BJ (cell line): ENCODE measurements at regions not wholly inside any gene's neighbourhood (a gene's known extent, or its start where the extent isn't known, plus 50 kb on each side); places are given as distances from the start of the nearest gene placed in this dataset.

Source experiments
- CTCF ChIA-PET: fragments of 350-600 bp; formaldehyde crosslinking; extraction: SDS; loops from one replicate; lab custom pipeline; 2021; ENCODE audit warnings: antibody characterized with exemption, inconsistent platforms; lab: Yijun Ruan, JAX
- POLR2A ChIA-PET: fragments of 300-600 bp; sonication (Branson Sonifier 250); formaldehyde crosslinking; extraction: SDS; loops from one replicate; lab custom pipeline; 2021; ENCODE audit warnings: antibody characterized with exemption; lab: Charles Lee
- DNase-seq: peaks from one replicate; pipeline ENCODE4 v3.0.0-alpha.2; 2011; ENCODE audit warnings: low read depth
- H3K27me3 ChIP-seq: 2 replicates; pipeline ENCODE4 v1.6.0; 2011; ENCODE audit warnings: low read length; ENCODE audit not compliant: control insufficient read depth, insufficient read depth
- H3K36me3 ChIP-seq: 2 replicates; pipeline ENCODE4 v1.5.1; 2011; ENCODE audit warnings: low read length; ENCODE audit not compliant: control insufficient read depth, insufficient read depth
- H3K4me3 ChIP-seq: 2 replicates; pipeline ENCODE4 v1.5.1; 2011; ENCODE audit warnings: low read depth, mild to moderate bottlenecking, control low read depth, low read length
- TF ChIP-seq, protein P1 (sequence below): IDR thresholded peaks from 2 replicates; pipeline ENCODE4 v1.5.1; 2011; ENCODE audit warnings: low read depth, mild to moderate bottlenecking, control low read depth, inconsistent platforms, low read length, moderate library complexity; ENCODE audit not compliant: insufficient read depth

DNA sequence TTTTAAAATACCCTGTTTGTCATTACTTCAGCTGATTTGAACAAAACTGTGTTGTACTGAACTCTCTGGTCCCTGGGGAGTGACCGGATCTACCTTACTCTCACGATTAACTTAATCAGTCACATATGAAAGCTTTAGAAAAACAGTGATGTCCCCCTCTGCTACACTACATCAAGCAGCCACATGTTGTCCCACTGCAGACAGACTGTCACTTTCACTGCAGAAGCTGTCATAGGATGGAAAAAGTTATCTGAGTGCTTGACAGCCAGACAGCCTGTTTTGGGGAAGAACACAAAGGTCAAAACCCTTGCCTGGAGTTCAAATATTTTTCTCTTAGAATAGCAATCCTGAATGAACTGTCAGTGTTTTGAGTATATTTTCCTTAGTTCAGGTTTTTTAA, 546.4 kb downstream of the DTWD2 start:
- no peaks in the 10 kb centered on the region for H3K36me3 ChIP-seq
- H3K4me3 ChIP-seq = no peak overlapping the region
- TF ChIP-seq, protein P1, sequence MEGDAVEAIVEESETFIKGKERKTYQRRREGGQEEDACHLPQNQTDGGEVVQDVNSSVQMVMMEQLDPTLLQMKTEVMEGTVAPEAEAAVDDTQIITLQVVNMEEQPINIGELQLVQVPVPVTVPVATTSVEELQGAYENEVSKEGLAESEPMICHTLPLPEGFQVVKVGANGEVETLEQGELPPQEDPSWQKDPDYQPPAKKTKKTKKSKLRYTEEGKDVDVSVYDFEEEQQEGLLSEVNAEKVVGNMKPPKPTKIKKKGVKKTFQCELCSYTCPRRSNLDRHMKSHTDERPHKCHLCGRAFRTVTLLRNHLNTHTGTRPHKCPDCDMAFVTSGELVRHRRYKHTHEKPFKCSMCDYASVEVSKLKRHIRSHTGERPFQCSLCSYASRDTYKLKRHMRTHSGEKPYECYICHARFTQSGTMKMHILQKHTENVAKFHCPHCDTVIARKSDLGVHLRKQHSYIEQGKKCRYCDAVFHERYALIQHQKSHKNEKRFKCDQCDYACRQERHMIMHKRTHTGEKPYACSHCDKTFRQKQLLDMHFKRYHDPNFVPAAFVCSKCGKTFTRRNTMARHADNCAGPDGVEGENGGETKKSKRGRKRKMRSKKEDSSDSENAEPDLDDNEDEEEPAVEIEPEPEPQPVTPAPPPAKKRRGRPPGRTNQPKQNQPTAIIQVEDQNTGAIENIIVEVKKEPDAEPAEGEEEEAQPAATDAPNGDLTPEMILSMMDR = no peak
- ChIA-PET CTCF (interaction anchor here (0.6 to 0.9 kb wide), 2 partner anchors 13 to 31 kb away, joined by 3 read pairs; no protein-coding TSS in a partner anchor), POLR2A (no interaction called here)
- DNase-seq = no peak
- H3K27me3 ChIP-seq = no peaks in the 10 kb centered on the region

DNA sequence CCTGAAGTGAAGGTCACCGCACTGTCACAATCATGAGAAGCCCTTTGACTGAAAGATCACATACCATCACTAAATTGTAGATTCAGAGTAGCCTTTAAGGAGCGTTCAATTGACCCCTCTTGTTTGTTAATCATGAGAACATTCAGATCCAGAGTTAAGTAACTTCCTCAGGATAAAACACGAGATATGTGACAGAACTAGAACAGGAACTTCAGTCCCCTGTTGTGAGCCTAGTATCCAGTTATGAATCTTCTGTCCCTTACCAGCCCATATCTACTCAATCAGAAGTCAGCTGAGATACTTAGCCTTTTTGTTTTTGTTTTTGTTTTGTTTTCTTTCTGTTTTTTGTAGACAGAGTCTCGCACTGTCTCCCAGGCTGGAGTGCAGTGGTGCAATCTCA, 547.3 kb downstream of the DTWD2 start:
- DNase-seq = no peak
- no peak overlapping the region for H3K4me3 ChIP-seq
- H3K27me3 ChIP-seq = no peaks in the 10 kb centered on the region
- CTCF ChIA-PET = no interaction called here
- TF ChIP-seq, protein P1 = no peak
- POLR2A ChIA-PET = no interaction called here
- H3K36me3 ChIP-seq = no peaks in the 10 kb centered on the region

DNA sequence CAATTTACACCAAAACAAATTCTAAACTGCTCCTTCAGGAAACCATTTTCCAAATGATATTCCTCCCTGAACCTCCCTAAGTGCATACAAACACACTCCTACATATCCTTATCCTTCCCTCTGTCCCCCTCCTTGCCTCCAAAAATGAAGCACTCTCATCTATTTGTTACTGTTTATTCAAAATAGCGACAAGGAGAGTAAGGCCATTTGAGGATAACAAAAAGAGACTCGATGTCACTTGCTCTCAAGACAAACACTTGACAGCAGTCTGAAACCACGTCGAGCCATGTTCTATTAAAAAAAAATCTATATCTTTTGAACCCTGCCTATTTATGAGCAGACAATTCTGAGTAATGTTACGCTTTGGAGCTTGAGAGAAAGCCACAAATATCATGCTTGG, 547.9 kb downstream of the DTWD2 start:
- Histone ChIP-seq H3K36me3 (no peaks in the 10 kb centered on the region), H3K27me3 (no peaks in the 10 kb centered on the region), H3K4me3 (no peak overlapping the region)
- ChIA-PET POLR2A (no interaction called here), CTCF (no interaction called here)
- TF ChIP-seq, protein P1 = no peak
- no peak for DNase-seq

DNA sequence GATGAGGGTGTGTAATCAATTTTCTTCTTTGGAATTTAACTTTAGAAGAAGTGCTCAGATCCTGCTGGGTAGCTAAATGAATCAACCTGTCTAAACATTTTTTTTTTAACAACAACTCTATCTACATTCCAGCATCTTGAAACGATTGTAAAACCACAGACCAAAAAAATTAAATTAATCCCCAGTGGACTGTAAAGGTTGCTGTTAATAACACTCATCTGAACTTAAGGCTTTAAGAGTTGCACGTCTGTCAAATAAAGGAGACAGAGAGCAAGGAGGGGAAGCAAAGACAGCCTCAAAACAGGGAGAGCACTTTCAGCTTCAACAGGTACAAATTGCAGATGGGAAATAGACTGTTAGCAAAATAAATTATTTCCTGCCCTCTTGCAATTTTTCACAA, 548.5 kb downstream of the DTWD2 start:
- TF ChIP-seq, protein P1 = no peak
- Histone ChIP-seq H3K36me3 (no peaks in the 10 kb centered on the region), H3K27me3 (no peaks in the 10 kb centered on the region), H3K4me3 (no peak overlapping the region)
- ChIA-PET POLR2A (interaction anchor here (0.6 kb wide), 1 partner anchor 111 kb away, joined by 7 read pairs; no protein-coding TSS in a partner anchor), CTCF (interaction anchor here (1.3 kb wide), 1 partner anchor 10 kb away, joined by 4 read pairs; no protein-coding TSS in a partner anchor)
- DNase-seq = no peak

DNA sequence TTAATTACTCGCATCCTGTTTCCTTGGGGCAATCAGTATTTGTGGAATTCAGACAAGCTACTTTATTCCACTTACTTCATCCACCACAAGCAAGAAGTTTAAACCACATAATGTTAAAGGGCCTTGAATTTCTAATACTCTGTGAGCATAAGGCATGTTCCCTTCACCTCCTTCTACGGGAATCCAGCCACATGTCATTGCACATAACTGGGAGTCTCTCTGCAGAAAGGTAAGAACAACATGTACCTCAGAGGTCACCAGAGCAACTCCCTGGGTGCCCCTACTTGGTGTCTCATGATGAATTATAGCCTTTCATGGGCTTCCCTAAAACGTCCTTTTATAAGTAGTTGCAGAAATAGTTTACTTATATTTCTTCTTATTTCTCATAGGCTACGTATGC, 553.2 kb downstream of the DTWD2 start:
- no peaks in the 10 kb centered on the region for H3K36me3 ChIP-seq
- ChIA-PET POLR2A (no interaction called here), CTCF (no interaction called here)
- no peak overlapping the region for H3K4me3 ChIP-seq
- no peak for DNase-seq
- no peaks in the 10 kb centered on the region for H3K27me3 ChIP-seq
- TF ChIP-seq, protein P1 = no peak
